ENCODE measurements at regions not wholly inside any gene's neighbourhood (a gene's known extent, or its start where the extent isn't known, plus 50 kb on each side); places are given as distances from the start of the nearest gene placed in this dataset.

- H3K9me3 ChIP-seq (ENCODE audit: control extremely low read depth in 1 of 3, control insufficient read depth in 2 of 3, insufficient read depth in 1 of 3, low read length in 2 of 3) = no peaks in the 10 kb centered on the region
- H4K20me1 ChIP-seq (ENCODE audit: control insufficient read depth, insufficient read depth, low read length, poor library complexity, severe bottlenecking) = no peaks in the 10 kb centered on the region
- H3K9ac ChIP-seq (ENCODE audit: low read length) = no peak overlapping the region
- no peak overlapping the region for H3K4me2 ChIP-seq (replicated peaks; ENCODE audit: low read depth, low read length, poor library complexity, severe bottlenecking)
- H3K79me2 ChIP-seq (ENCODE audit: control insufficient read depth, insufficient read depth, low read length) = no peaks in the 10 kb centered on the region
- no peak for DNase-seq
- H3K27me3 Mint-ChIP-seq = no peaks in the 10 kb centered on the region
- ATAC-seq (ENCODE audit: low read depth) = no peak
- H3K27ac Mint-ChIP-seq = no peak overlapping the region
- TF ChIP-seq CTCF (IDR thresholded peaks at IDR 0.05) = no peak
- TF ChIP-seq EZH2 (IDR thresholded peaks at IDR 0.05; ENCODE audit: borderline replicate concordance, insufficient read depth, low read depth, low read length, poor library complexity, severe bottlenecking) = no peak
- no peaks in the 10 kb centered on the region for H3K9me3 Mint-ChIP-seq (ENCODE audit: insufficient read depth)
- no peak overlapping the region for H3K4me3 ChIP-seq (ENCODE audit: control extremely low read depth in 1 of 5, extremely low read depth in 1 of 5, insufficient read depth in 1 of 5, low read depth in 2 of 5, low read length in 4 of 5)
- POLR2A ChIA-PET = no interaction called here
- no peak overlapping the region for H3K27ac ChIP-seq (ENCODE audit: low read length in 2 of 2)
- H3K4me3 Mint-ChIP-seq = no peak overlapping the region
- CTCF ChIA-PET = no interaction called here
- H3K4me1 ChIP-seq (ENCODE audit: control insufficient read depth in 2 of 2, insufficient read depth in 2 of 2, low read length in 2 of 2) = no peaks in the 10 kb centered on the region
- H2AFZ ChIP-seq (ENCODE audit: insufficient read depth, low read depth, low read length, poor library complexity, severe bottlenecking) = no peak overlapping the region
- intact Hi-C loops (cut with micrococcal nuclease) = no loop called here
- no peaks in the 10 kb centered on the region for H3K4me1 Mint-ChIP-seq
- no peaks in the 10 kb centered on the region for H3K36me3 ChIP-seq (replicated peaks in 1 of 2; ENCODE audit: control extremely low read depth in 1 of 2, control insufficient read depth in 1 of 2, extremely low read depth in 1 of 2, insufficient read depth in 2 of 2, low read length in 1 of 2)
- H3K27me3 ChIP-seq (replicated peaks in 1 of 4; ENCODE audit: control extremely low read depth in 1 of 4, control insufficient read depth in 3 of 4, insufficient read depth in 4 of 4, low read length in 3 of 4) = no peaks in the 10 kb centered on the region
Observed at GRCh38 chr11:30650266-30650665, 64.1 kb upstream of the MPPED2 start.
